Smooth muscle cell of the brain vasculature (primary cell): ENCODE measurements at regions not wholly inside any gene's neighbourhood (a gene's known extent, or its start where the extent isn't known, plus 50 kb on each side); places are given as distances from the start of the nearest gene placed in this dataset.

Experiments used
- DNase-seq: peaks from one replicate; pipeline ENCODE4 v3.0.0-alpha.2; 2012; ENCODE audit warnings: low read depth, low spot score

DNA sequence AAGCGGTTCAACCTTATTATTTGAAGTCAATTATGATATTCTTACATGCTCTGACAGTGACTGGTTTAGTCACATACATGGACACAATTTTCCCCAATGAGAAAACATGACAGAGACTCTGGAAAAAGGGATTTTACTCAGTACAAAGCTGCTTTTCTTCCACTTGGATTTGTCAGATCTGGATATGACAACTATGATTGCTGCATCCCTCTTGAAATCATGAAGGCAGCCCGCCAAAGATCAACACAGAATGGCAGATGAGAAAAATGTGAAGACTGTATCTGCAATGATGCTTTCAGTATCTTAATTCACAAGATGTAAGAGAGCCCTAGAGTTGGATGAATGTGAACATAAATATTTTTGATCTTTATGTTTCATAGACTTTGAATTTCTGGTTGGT, 439.6 kb downstream of the CDH8 start:
- no peak for DNase-seq

- no peak for DNase-seq
Measured at GRCh38 chr16:61595605-61596004, 440.6 kb downstream of the CDH8 start.

DNA sequence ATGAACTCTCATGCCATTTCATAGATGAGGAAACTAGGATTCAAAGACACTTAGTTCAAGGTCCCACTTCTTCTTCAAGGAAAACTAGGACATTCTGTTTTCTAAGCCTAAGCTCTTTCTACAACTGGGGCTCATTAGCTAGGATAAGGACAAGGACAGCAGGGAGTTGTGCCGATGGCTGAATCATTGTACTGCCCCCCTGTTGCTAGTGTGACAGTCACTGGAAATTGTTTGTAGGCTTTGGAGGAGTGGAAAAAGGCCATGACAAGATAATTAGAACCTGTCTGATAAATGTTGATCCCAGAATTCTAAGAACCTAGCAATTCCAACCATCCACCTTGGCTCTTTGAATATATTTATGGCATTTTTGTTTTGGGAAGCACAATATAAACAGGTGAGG, 445.7 kb downstream of the CDH8 start:
- no peak for DNase-seq

- DNase-seq = no peak
Measured at GRCh38 chr16:61587526-61587925, 448.7 kb downstream of the CDH8 start.

DNA sequence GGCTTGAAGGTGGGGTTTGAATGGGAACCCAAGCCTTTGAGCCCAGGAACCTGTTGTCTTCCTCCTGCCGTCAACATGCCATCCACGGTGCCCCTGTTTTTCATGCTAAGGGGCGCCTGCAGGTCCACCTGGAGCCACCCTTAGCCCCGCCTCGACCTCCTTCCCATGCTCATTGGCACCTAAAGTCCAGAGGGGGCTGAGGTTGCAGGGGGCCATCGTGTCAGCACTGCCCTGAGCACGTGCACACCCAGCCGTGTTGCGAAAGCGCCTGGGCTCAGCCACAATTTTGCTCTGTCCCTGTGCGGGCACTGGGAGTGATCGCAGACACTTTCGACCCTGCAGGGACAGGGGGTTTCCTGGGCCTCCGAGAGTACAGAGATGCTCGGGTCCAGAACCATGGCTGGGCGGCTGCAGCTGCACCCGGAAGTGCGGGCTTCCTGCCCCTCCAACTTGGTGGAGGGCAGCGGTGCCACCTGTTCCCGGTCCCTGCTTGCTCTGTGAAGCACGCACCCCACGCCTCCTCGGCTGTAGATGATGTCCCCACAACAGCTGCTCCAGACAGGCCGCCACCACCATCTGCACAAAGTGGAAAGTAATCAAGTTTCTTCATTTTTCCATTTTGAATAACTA, 454.7 kb downstream of the CDH8 start:
- DNase-seq = no peak

DNA sequence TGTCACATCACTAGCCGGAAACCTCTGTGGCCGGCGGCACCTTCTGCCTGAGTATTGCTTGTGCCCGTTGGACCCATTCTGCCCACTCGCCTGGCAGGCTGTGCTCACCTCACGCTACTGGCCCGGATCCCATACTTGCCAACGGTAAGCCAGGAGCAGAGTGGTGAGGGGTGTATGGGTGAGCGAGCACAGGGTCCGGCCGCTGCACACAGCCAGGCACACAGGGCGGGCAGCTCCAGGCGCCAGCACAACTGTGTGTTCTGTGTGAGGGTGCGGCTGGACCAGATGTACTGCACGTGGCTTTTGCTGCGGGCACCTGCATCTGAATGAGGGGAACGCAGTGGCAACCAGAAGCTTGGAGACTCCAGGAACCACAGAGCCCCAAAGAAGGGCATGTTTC, 455.7 kb downstream of the CDH8 start:
- DNase-seq = no peak

- no peak for DNase-seq
Measured at GRCh38 chr16:61579195-61579594, 457.0 kb downstream of the CDH8 start.

GRCh38 chr16:61576476-61576875, 459.8 kb downstream of the CDH8 start:
- DNase-seq = no peak

GRCh38 chr16:61575617-61576016, 460.6 kb downstream of the CDH8 start:
- DNase-seq = no peak

DNA sequence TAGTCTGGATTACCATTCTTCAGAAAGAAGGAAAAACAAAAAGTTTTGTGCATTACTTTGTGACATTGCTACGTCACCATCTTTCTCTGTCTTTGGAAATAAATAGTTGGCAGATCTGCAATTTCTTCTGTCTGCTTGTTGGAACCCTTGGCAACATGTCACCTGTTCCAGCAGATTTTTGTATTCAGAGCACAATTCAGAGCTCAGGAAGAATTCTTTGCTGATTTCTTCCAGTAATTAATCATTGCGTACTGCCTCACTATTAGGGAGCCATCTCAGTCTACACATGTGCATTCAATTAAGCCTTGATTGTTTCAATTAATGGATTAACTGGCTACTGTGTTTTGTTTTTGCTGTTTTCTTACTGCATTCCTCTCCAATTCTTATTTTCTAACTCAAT, 467.2 kb downstream of the CDH8 start:
- DNase-seq = no peak

DNA sequence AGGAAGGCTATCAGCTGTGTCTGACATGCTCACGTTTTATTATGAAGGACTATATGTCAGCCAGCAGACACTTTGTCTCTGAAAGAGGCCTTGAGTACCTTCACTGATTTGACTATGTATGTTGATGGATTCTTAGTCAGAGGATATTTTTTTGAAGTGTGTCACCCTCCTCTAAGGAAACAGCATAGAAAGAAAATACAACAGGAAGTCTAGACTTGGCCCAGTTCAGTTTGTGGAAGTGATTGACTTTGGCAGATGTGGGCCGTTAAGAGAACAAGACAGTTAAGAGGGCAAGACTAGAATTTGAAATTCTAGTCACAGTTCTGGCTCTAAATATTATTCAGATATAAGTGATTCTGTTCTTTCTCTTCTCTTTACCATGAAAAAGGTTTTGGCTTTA, 471.5 kb downstream of the CDH8 start:
- DNase-seq = no peak

DNA sequence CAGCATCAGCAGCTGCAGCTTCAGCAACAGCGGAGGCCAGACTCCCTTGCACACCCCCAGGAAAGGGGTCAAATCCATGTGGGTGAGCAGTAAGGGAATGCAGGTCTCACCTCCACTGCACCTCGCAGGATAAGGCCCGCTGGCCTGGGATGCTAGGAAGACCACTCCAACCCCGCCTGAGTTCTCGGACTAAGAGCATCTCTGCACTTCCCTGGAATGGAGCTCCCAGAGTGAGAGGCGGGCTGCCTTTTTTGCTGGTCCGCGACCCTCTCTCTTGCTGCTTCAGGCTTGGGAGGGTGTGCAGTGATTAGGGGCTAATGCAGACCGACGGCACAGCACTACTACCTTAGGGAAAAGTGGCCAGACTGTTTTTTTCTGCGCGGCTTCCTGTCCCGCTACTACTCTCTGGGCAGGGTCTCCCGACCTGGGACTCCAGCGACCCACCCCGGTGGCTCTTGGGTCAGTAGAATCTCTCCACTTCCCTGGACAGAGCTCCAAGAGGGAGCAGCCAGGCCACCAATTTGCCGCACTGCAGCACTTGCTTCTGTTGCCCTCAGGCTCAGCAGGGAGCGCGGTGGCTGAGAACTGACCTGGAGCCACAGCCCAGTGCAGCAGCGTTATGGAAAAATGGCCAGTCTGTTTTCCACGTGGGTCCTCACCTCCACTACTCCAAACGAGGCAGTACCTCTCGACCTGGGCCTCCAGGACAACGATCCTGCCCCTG, 480.4 kb downstream of the CDH8 start:
- no peak for DNase-seq

GRCh38 chr16:61549327-61549726, 486.9 kb downstream of the CDH8 start:
- DNase-seq = no peak

GRCh38 chr16:61547626-61548025, 488.6 kb downstream of the CDH8 start:
- DNase-seq = no peak

DNA sequence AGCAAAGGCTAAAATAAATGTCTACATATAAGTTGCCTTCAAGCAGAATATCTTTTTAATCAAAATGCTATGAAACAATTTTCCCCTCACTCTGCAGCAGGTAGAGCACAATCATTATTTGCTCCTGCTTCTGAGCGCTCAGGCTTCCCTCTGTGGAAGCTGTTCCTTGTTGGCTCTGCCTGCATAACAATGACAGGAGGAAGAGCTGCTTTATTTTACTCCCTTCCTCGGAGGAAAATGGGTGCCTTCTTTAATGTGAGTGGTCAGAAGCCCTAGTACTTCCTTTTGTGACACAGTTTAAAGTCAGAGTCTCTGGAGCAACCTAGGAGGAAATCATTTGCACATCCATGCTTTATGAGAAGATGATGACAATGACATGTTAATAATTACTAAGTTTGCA, 492.1 kb downstream of the CDH8 start:
- DNase-seq = no peak

DNA sequence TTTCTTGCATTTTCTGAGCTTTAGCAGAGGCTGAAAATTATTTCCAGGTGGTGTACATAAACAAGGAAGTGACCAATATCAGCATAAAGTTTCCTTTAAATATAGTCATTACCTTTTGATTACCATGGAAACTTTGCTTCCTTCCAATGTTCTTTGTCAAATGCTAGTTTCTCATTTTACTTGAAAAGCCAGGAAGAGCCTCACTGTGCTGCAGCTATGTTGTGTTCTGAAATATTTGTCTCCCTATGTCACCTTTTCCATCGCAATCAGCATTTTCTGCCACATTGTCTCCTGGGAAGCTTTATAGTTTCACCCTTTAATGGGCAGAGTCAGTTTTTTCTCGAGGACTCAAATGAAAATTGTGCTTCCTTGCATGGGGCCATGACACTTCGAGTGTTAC, 496.0 kb downstream of the CDH8 start:
- DNase-seq = no peak

GRCh38 chr16:61530697-61531096, 505.5 kb downstream of the CDH8 start:
- no peak for DNase-seq

DNA sequence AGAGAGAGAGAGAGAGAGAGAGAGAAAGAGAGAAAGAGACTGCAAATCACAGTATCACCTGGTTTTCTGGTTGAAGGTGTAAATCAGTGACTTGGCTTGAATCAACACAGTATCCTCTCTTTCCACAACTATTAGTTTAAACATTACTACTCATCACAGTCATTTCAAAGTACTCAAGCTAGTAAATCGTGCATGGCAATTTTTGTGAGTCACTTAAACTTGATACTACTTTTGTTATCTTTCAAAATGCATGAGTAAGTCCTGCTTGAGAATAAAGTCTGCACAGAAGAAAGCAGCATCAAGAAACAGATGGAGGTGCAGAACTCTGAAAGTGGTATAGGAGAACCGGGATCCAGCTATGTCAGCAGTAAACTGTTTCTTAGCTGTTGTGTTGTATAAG, 535.4 kb downstream of the CDH8 start:
- no peak for DNase-seq

GRCh38 chr16:61480250-61480649, 556.0 kb downstream of the CDH8 start:
- DNase-seq = no peak

- DNase-seq = no peak
Measured at GRCh38 chr16:61471737-61472136, 564.5 kb downstream of the CDH8 start.

DNA sequence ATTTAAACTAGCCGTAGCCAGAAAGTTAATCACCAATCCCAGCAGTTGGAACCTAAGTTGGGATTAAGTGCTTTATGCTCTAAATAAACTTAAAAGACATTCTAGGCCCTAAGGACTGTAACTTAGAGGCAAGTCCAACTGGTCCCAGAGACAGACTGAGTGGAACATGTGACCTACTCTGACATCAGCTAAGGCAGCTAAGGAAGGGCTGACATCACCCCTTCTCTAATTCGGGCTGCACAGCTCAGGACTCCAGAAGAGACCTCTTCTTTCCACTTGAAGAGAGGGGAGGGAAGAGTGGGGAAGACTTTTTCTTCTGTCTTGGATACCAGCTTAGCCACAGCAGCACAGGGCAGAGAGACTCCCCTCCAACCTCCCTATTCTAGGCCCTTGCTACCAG, 565.2 kb downstream of the CDH8 start:
- no peak for DNase-seq

- DNase-seq = no peak
Measured at GRCh38 chr16:61465285-61465684, 571.0 kb downstream of the CDH8 start.

DNA sequence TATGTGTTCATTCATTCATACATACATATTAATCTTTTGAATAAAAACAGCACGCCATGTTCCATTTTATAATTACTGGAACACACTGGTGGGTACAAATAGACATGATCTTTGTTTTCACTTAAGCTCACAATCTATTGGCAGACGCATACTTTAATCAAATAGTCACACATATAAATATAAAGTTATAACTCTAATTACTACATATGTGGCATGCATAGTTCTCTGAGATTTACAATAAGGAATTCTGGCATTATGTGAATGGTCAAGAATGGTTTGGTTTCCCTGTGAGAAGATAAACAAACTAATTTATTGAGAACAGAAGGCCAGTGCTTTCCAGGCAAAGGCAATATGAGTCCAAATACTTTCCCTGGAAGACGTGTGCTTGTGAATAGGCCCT, 576.2 kb downstream of the CDH8 start:
- DNase-seq = no peak

DNA sequence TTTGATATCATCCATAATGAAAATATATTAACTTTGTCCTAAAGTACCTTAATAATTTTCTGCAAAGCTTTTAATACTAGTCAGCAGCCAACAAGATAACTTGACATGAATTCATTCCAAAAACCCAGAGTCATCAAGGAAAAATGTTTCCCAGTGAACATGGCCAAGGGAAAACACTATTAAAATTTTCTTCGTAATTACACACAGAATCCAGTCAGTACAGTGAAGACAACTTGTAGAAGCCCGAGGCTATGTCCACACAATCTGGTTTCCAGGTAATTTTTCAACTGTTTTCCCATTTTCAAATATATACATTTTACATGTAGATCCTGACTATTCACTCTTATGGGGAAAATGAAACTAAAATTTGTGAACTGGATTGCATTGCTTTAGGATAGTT, 600.9 kb downstream of the CDH8 start:
- no peak for DNase-seq
